Omental fat pad (tissue), 3 donors: ENCODE measurements at regions not wholly inside any gene's neighbourhood (a gene's known extent, or its start where the extent isn't known, plus 50 kb on each side); places are given as distances from the start of the nearest gene placed in this dataset.

Source experiments
- ATAC-seq: fragments of 150-250 bp; one replicate; pipeline ENCODE4 v1.9.1; 2016; ENCODE audit warnings: mild to moderate bottlenecking, moderate library complexity; ENCODE audit not compliant: low FRiP score
- DNase-seq: peaks from one replicate; pipeline ENCODE4 v3.0.0-alpha.2; 2019; ENCODE audit warnings: low spot score
- CTCF ChIP-seq, 3 donors: fragments of 450-650 bp; IDR thresholded peaks; one replicate each; pipeline ENCODE4 v1.5.1; 2016 to 2017; ENCODE audit warnings: antibody characterized with exemption in 3 of 3, mild to moderate bottlenecking in 3 of 3, moderate library complexity in 2 of 3

GRCh38 chr1:193408782-193409293, 222.4 kb upstream of the B3GALT2 start:
- ATAC-seq: peak; percentile 84
- peak; percentile 51 for DNase-seq
- no peak for TF ChIP-seq CTCF (IDR thresholded peaks at IDR 0.05)

GRCh38 chr1:193406901-193407300, 220.5 kb upstream of the B3GALT2 start:
- peak; percentile 54 for ATAC-seq
- TF ChIP-seq CTCF (IDR thresholded peaks at IDR 0.05): peak in 1 of 3 donors; percentile 20
- no peak for DNase-seq

- ATAC-seq (no peak), DNase-seq (no peak)
- TF ChIP-seq CTCF (IDR thresholded peaks at IDR 0.05): no peak
These were observed 217.8 kb upstream of the B3GALT2 start for GRCh38 chr1:193404236-193404635.

- no peak for TF ChIP-seq CTCF (IDR thresholded peaks at IDR 0.05)
- no peak for ATAC-seq
- DNase-seq: no peak
These were observed 216.6 kb upstream of the B3GALT2 start for GRCh38 chr1:193402977-193403376.

GRCh38 chr1:193402037-193402436, 215.6 kb upstream of the B3GALT2 start:
- DNase-seq (no peak), ATAC-seq (no peak)
- no peak for TF ChIP-seq CTCF (IDR thresholded peaks at IDR 0.05)

- TF ChIP-seq CTCF (IDR thresholded peaks at IDR 0.05): no peak
- ATAC-seq: peak; percentile 42
- no peak for DNase-seq
These were observed 207.9 kb upstream of the B3GALT2 start for GRCh38 chr1:193394336-193394735.

- DNase-seq: no peak
- TF ChIP-seq CTCF (IDR thresholded peaks at IDR 0.05): no peak
- ATAC-seq: no peak
These were observed 206.3 kb upstream of the B3GALT2 start for GRCh38 chr1:193392686-193393085.
